DMS53 treated with DMSO at 0.1 percent for 48 hours (cell line): ENCODE measurements at regions not wholly inside any gene's neighbourhood (a gene's known extent, or its start where the extent isn't known, plus 50 kb on each side); places are given as distances from the start of the nearest gene placed in this dataset.

ENCODE experiments used
- DNase-seq: peaks from one replicate; lab custom pipeline; 2025; ENCODE audit not compliant: unreplicated experiment; lab: John Stamatoyannopoulos, UW

DNA sequence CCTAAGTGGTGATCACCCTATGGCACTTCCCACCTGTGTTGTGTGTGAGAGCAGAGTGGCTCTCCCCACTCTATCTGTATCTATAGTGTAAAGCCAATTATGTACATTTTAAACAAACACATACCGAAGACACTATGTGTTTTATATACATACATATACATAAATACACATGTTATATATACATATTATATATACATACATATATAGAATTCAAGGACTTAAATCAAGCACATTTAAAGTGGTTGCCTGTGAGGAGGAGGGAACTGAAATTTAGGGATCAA, 246.6 kb downstream of the LY86 start:
- DNase-seq = no peak

GRCh38 chr6:6836609-6837406, 248.3 kb downstream of the LY86 start:
- DNase-seq = no peak

GRCh38 chr6:6837541-6838080, 249.1 kb downstream of the LY86 start:
- DNase-seq = no peak

DNA sequence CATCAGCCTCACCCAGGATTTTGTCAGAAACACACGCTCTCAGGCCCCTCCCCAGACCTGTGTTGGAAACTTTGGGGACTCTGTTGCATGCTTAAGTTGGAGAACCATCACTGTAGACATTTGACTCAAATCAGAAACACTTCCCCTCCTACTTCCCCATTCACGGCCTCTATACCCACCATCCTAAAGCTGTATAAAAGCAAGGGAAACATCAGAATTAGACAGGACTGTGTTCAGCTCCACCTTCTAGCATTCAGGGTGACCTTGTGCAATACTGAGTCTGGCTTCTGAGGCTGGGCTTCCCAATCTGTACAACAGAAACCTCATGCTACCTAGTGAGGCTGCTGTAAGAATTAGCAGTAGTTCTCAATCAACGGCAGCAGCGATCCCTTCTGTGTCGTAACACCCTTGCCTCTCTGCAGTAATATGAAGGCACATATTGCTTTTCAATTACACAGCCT, 252.3 kb downstream of the LY86 start:
- no peak for DNase-seq

DNA sequence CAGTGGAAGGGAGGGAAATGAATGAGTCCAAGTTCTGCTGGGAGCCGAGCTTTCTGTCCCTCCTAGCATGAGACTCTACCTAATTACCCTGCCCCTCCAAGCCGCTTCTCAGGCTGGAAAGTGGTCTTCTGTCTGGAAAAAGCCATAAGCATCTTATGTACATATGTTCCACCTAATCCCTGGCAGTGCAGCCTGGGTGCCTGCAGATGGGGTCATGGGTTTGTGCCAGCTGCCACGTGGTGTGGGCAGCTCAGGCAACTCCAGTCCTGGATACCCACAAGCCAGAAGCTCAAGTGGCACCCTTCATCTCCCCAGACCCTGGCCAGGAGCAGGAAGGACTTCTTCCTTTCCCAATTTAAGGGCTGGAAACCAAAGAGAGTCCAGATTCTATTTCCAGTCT, 253.1 kb downstream of the LY86 start:
- DNase-seq = no peak

- no peak for DNase-seq
Measured at GRCh38 chr6:6842291-6842690, 253.8 kb downstream of the LY86 start.

- peak; percentile 47 for DNase-seq
Measured at GRCh38 chr6:6843057-6843627, 254.6 kb downstream of the LY86 start.

DNA sequence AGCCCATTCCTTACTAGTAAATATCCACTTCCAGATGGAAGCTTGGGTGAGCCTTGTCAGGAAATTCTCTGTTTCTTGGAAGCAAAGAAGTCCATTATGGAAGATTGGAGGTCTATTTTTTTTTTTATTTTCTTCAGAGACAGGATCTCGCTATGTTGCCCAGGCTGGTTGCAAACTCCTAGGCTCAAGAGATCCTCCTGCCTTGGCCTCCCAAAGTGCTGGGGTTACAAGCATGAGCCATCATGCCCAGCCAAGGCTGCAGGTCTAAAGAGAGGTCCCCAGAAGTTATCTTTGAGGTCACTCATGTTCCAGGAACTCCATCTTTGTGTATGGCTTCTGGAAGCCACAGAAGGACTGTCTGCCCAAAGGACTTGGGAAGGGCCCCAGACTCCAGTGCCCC, 255.3 kb downstream of the LY86 start:
- no peak for DNase-seq

DNA sequence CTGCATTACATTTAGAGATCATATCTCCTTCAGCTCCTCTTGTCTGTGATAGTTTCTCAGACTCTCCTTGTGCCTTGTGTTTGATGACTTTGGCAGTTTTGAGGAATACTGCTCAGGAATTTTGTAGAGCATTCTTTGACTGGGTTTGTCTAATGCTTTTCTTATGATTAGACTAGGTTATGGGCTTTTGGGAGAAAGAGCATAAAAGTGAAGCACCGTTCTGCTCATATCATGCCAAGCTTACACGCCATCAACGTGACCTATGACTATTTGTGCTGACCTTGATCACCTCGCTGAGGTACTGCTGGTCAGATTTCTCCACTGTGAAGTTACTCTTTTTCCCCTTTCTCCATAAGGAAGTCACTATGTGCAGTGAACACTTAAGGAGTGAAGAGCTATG, 256.0 kb downstream of the LY86 start:
- DNase-seq = no peak

- no peak for DNase-seq
Measured at GRCh38 chr6:6845603-6846002, 257.1 kb downstream of the LY86 start.

DNA sequence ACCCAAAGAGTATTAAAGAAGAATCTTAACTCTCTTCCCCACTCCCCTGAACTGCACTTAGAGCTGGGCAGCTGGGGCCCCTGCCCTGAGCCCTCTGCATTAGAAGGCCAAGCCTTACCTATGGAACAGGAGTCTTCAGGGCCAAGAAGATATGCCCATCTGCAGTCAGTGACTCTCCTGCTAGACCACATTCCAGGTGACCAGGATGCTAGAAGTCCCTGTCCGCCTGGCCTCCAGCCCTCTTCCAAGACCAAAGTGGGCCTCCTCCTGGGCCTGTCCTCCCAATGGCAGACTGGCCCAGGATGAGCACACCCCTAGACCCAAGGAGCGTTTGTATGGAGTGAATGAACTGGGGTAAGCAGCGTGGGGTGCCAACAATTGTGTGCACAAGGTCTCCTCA, 259.1 kb downstream of the LY86 start:
- DNase-seq = no peak

GRCh38 chr6:6851059-6851948, 256.5 kb upstream of the RREB1 start:
- DNase-seq = peak; percentile 92

DNA sequence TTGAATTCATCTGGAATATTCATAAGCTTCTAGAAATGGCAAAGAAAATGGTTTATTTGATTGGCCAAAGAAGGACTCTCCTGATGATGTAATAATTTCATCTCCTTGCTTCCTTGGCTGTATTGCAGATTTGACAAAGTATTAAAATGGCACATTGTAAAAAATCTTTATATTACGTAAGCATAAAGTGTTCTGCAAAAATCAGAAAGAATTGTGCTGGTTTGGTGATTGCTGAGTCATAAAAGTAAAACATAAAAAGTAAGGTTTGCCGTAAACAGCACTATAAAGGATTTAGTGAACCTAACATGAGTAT, 255.9 kb upstream of the RREB1 start:
- no peak for DNase-seq

DNA sequence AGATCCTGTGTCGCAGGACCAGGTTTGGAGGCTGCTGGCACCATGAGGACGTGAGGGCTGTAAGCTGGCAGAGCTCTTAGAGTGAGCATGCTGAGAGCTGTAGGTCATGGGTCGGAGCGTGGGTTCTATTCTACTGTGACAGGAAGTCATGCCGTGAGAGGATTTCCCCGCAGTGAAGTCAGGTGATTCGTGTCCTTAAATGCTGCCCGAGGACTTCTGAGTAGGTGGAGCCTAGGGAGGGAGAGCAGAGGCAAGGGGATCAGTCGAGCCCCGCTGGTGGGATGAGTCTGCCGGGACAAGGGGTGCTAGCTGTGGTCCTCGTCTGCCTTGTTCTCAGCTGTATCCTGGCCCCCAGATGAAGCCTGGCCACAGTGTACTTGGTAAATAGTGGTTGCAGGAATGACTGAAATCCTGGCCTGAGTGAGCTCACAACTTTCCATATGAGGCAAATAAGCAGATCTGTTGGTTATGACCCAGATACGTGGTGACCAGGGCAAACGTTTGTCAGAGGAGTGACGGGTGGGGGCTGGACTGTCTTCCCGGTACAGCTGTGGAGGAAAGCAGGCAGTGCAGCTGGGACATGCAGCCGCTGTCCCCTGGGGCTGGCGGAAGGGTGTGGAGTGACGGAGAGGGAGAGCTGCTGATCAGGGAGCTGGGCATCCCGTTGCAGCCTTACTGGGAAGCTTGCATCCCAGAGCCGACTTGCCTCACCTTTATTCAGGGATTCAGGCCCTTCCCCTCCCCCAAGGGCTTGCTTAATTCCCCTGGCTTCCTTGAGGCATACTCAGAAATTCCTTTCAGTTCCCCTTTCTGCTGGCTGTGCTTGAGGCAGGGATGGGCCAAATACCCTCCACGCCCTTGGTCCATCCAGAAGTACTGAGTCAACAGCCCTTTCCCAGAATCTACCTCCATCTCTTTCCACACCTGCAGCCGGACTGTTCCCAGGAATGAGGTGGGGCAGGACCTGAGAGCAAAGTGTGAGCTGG, 250.9 kb upstream of the RREB1 start:
- DNase-seq = peak; percentile 64

DNA sequence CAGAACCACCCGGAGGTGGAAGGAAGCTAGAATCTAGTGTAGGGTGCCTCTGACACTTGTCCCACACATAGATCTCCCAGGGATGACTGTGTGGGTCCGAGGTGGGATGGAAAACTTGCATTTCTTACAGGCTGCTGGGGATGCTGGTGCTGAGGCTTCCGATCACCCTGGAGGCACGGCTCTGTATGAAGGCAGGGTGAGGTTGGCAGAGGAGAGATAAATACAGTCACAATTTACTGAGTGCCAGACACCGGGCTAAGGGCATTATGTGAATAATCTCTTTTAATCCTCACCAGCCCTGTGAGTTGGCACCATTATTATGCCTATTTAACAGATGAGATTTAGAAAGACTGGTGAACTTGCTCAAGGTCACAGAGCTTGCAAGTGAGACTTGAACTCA, 250.2 kb upstream of the RREB1 start:
- no peak for DNase-seq

DNA sequence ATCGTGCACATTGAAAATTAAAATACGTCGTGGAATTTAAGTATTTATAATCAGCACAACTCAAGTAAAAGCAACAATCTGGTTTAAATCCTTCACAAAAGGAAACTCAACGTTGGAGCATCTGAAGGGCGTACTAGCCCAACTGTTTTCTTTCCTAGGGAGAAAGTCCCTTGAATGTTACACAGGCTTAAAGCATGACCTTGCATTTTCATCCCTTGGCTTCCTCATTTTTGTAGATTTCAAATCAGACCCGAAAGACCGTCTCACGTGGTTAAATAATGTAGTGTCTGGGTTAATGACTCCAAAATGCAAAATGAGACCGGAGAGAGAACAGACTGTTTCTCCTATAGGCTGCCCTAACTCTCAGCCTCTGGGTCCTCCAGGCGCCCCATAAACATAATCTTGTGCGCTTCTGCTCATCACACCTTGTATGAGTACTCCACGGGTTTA, 249.2 kb upstream of the RREB1 start:
- DNase-seq = no peak

- no peak for DNase-seq
Measured at GRCh38 chr6:6859105-6859504, 248.7 kb upstream of the RREB1 start.

GRCh38 chr6:6859722-6860121, 248.0 kb upstream of the RREB1 start:
- DNase-seq = no peak

DNA sequence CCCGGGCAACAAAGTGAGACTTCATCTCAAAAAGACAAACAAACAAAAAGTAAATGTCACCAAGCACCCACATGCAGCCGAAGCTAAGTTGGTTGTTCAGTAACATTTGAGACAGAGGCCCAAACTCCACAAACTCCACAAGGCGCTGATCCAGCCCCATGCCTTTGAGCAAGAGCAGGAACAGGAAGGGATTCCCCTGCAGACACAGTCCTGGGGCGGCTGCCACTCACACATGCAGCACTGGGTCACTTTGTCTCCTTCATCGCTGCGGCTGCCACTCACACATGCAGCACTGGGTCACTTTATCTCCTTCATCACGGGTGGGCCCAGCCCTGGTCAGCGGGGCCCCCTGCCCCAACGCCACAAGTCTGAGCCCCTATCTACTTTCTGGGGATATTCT, 246.9 kb upstream of the RREB1 start:
- no peak for DNase-seq

- DNase-seq = no peak
Measured at GRCh38 chr6:6861351-6861894, 246.3 kb upstream of the RREB1 start.
